ENCODE measurements at regions not wholly inside any gene's neighbourhood (a gene's known extent, or its start where the extent isn't known, plus 50 kb on each side); places are given as distances from the start of the nearest gene placed in this dataset.

GRCh38 chr2:18477293-18477692 is 83.2 kb downstream of the RDH14 start:
- no peak for TF ChIP-seq CTCF (IDR thresholded peaks at IDR 0.05)
- no peak for TF ChIP-seq EZH2 (IDR thresholded peaks at IDR 0.05; ENCODE audit: borderline replicate concordance, insufficient read depth, low read depth, low read length, poor library complexity, severe bottlenecking)

All from B cell (primary cell).